ENCODE measurements at regions not wholly inside any gene's neighbourhood (a gene's known extent, or its start where the extent isn't known, plus 50 kb on each side); places are given as distances from the start of the nearest gene placed in this dataset.

DNA sequence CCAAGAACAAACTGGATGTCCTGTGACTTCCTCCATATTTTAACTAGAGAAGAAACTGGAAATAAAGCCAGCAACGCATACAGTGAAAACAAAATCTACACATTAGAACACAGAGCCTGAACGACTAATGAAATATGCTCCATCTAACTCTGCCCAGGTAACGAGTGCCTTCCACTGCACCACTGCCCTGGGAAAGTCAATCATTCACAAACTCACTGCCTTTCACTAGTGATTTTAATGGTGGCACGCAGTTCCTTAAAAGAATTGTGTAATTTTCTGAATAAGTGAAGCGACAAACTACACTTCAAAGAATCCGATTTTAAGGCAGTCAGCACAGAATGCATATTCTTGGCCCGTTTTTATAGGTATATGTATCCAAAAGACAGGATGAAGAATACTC is 416.0 kb downstream of the SHQ1 start:
- Histone ChIP-seq H3K9ac (no peak overlapping the region), H3K79me2 (ENCODE audit: insufficient read depth, low read depth) (peaks cover 48% of the 10 kb centered on the region; the same call in 1 of the 2 replicates), H3K36me3 (ENCODE audit: insufficient read depth) (no peaks in the 10 kb centered on the region), H3K27ac (no peak overlapping the region), H2AFZ (ENCODE audit: low read depth) (no peak overlapping the region), H3K4me1 (ENCODE audit: low read depth, poor library complexity, severe bottlenecking) (peaks cover 9% of the 10 kb centered on the region), H3K4me2 (no peak overlapping the region), H4K20me1 (ENCODE audit: insufficient read depth) (no peaks in the 10 kb centered on the region), H3K4me3 (IDR thresholded peaks at IDR 0.05; ENCODE audit: insufficient read depth, low read depth, low read length) (no peak overlapping the region), H3K27me3 (ENCODE audit: insufficient read depth, low read depth) (no peaks in the 10 kb centered on the region)
- TF ChIP-seq, protein P1, sequence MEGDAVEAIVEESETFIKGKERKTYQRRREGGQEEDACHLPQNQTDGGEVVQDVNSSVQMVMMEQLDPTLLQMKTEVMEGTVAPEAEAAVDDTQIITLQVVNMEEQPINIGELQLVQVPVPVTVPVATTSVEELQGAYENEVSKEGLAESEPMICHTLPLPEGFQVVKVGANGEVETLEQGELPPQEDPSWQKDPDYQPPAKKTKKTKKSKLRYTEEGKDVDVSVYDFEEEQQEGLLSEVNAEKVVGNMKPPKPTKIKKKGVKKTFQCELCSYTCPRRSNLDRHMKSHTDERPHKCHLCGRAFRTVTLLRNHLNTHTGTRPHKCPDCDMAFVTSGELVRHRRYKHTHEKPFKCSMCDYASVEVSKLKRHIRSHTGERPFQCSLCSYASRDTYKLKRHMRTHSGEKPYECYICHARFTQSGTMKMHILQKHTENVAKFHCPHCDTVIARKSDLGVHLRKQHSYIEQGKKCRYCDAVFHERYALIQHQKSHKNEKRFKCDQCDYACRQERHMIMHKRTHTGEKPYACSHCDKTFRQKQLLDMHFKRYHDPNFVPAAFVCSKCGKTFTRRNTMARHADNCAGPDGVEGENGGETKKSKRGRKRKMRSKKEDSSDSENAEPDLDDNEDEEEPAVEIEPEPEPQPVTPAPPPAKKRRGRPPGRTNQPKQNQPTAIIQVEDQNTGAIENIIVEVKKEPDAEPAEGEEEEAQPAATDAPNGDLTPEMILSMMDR (conservative IDR thresholded peaks at IDR 0.05; ENCODE audit: low read depth, low read length): no peak

DNA sequence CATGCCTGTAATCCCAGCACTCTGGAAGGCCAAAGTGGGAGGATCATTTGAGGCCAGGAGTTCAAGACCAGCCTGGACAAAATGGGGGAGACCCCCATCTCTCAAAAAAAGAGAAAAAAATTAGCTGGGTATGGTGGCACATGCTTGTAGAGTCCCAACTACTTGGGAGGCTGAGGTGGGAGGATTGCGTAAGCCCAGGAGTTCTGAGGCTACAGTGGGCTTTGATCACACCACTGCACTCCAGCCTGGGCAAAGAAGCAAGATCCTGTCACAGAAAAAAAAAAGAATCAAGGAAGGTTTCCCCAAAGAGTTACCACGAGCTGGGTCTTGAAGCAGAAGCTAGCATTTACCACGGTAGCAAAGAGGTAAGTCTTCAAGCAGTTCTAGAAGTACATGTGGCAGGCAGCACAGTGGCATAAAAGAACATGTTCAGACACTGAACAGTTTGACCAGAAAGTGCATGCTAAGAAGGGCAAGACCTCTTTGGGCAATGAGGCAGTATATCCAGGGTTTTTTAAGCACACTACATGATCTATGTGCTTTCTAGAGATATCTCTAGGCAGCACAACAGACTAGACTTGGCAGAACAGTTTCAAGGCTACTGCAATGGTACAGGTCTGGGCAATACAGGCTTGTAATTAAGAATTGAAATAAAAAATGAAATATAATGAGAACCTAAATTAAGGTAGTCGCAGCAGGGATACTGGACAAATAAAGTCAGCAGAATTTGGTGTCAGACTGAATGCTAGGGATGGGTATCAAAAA is 418.5 kb downstream of the SHQ1 start:
- H3K27me3 ChIP-seq (ENCODE audit: insufficient read depth, low read depth): no peaks in the 10 kb centered on the region
- no peak overlapping the region for H3K4me3 ChIP-seq (IDR thresholded peaks at IDR 0.05; ENCODE audit: insufficient read depth, low read depth, low read length)
- no peaks in the 10 kb centered on the region for H3K36me3 ChIP-seq (ENCODE audit: insufficient read depth)
- H4K20me1 ChIP-seq (ENCODE audit: insufficient read depth): 0 out of 2 replicates have a peak, but pooled peaks cover 12% of the 10 kb centered on the region
- H3K4me2 ChIP-seq: no peak overlapping the region
- no peak overlapping the region for H3K27ac ChIP-seq
- H3K9ac ChIP-seq: no peak overlapping the region
- peaks cover 34% of the 10 kb centered on the region for H3K4me1 ChIP-seq (ENCODE audit: low read depth, poor library complexity, severe bottlenecking)
- H2AFZ ChIP-seq (ENCODE audit: low read depth): no peak overlapping the region
- TF ChIP-seq, protein P1 (conservative IDR thresholded peaks at IDR 0.05; ENCODE audit: low read depth, low read length): no peak
- peaks cover 50% of the 10 kb centered on the region; the same call in 1 of the 2 replicates for H3K79me2 ChIP-seq (ENCODE audit: insufficient read depth, low read depth)

DNA sequence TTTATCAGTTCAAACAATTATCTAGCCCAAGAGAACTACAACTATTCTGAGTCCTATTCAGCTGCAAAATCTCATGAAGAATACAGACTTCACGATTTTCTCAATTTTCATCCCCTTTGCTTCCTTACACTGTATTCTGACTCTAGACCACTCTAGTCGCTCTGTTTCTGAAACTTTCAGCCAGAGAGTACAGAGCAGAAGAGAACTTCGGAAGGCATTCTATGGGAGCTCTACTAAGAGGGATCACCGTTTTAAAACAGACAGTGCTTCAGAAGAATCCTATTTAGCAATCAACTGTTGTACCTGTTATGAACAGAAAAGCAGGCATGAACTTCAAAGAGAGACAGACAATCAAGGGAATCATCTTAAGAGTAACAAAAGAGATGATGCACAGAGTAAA is 419.4 kb downstream of the SHQ1 start:
- H3K36me3 ChIP-seq (ENCODE audit: insufficient read depth): no peaks in the 10 kb centered on the region
- peaks cover 57% of the 10 kb centered on the region; the same call in 1 of the 2 replicates for H3K79me2 ChIP-seq (ENCODE audit: insufficient read depth, low read depth)
- H3K27ac ChIP-seq: no peak overlapping the region
- peaks cover 37% of the 10 kb centered on the region for H3K4me1 ChIP-seq (ENCODE audit: low read depth, poor library complexity, severe bottlenecking)
- no peak overlapping the region for H3K9ac ChIP-seq
- TF ChIP-seq, protein P1 (conservative IDR thresholded peaks at IDR 0.05; ENCODE audit: low read depth, low read length): no peak
- H2AFZ ChIP-seq (ENCODE audit: low read depth): no peak overlapping the region
- 0 out of 2 replicates have a peak, but pooled peaks cover 12% of the 10 kb centered on the region for H4K20me1 ChIP-seq (ENCODE audit: insufficient read depth)
- H3K4me3 ChIP-seq (IDR thresholded peaks at IDR 0.05; ENCODE audit: insufficient read depth, low read depth, low read length): no peak overlapping the region
- H3K27me3 ChIP-seq (ENCODE audit: insufficient read depth, low read depth): no peaks in the 10 kb centered on the region
- no peak overlapping the region for H3K4me2 ChIP-seq

DNA sequence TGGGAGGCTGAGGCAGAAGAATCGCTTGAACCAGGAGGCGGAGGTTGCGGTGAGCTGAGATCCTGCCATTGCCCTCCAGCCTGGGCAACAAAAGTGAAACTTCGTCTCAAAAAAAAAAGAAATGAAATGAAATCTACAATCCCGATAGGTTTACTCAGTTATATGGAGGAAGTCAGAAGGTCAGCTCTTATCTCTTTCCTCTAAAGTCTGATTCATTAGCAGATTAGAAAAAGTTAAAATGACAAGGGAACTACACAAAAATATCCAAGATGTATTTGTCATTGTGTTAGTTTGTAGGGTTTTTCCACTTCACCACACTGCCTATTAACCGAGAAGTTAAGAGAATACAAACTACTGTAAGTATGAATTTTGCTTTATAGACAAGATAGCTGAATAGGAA is 420.6 kb downstream of the SHQ1 start:
- TF ChIP-seq, protein P1 (conservative IDR thresholded peaks at IDR 0.05; ENCODE audit: low read depth, low read length): no peak
- no peaks in the 10 kb centered on the region for H3K27me3 ChIP-seq (ENCODE audit: insufficient read depth, low read depth)
- H3K9ac ChIP-seq: no peak overlapping the region
- H3K27ac ChIP-seq: no peak overlapping the region
- H3K79me2 ChIP-seq (ENCODE audit: insufficient read depth, low read depth): peaks cover 47% of the 10 kb centered on the region; the same call in 1 of the 2 replicates
- no peak overlapping the region for H3K4me3 ChIP-seq (IDR thresholded peaks at IDR 0.05; ENCODE audit: insufficient read depth, low read depth, low read length)
- peaks cover 37% of the 10 kb centered on the region for H3K4me1 ChIP-seq (ENCODE audit: low read depth, poor library complexity, severe bottlenecking)
- H3K4me2 ChIP-seq: no peak overlapping the region
- H3K36me3 ChIP-seq (ENCODE audit: insufficient read depth): no peaks in the 10 kb centered on the region
- H2AFZ ChIP-seq (ENCODE audit: low read depth): no peak overlapping the region
- H4K20me1 ChIP-seq (ENCODE audit: insufficient read depth): 0 out of 2 replicates have a peak, but pooled peaks cover 12% of the 10 kb centered on the region
